AG04450 (cell line): ENCODE measurements at regions not wholly inside any gene's neighbourhood (a gene's known extent, or its start where the extent isn't known, plus 50 kb on each side); places are given as distances from the start of the nearest gene placed in this dataset.

ENCODE experiments used
- CTCF ChIA-PET: fragments of 300-600, 350-600 bp; formaldehyde crosslinking; extraction: SDS; loops from one replicate; lab custom pipeline; 2022; ENCODE audit warnings: antibody characterized with exemption, inconsistent platforms; lab: Charles Lee
- POLR2A ChIA-PET: fragments of 350-600 bp; formaldehyde crosslinking; extraction: SDS; loops from one replicate; lab custom pipeline; 2021; ENCODE audit warnings: antibody characterized with exemption, inconsistent platforms; lab: Yijun Ruan, JAX
- DNase-seq: peaks from one replicate; pipeline ENCODE4 v3.0.0-alpha.2; 2011; ENCODE audit warnings: low read depth, low spot score
- H3K27ac ChIP-seq: one replicate; pipeline ENCODE4 v1.5.1; 2012; ENCODE audit warnings: low read depth, low read length, control low read depth
- H3K27me3 ChIP-seq: one replicate; pipeline ENCODE4 v1.6.0; 2012; ENCODE audit warnings: low read length; ENCODE audit not compliant: control insufficient read depth, insufficient read depth
- H3K4me3 ChIP-seq: 2 replicates; pipeline ENCODE4 v1.5.1; 2011; ENCODE audit warnings: mild to moderate bottlenecking, low read depth, low read length, control low read depth
- H3K9me3 ChIP-seq: 2 replicates; pipeline ENCODE4 v1.5.1; 2012; ENCODE audit warnings: low read length; ENCODE audit not compliant: control insufficient read depth, insufficient read depth
- TF ChIP-seq, protein P1 (sequence below): IDR thresholded peaks from 2 replicates; pipeline ENCODE4 v1.5.1; 2011; ENCODE audit warnings: low read depth, low read length, control low read depth, inconsistent platforms

DNA sequence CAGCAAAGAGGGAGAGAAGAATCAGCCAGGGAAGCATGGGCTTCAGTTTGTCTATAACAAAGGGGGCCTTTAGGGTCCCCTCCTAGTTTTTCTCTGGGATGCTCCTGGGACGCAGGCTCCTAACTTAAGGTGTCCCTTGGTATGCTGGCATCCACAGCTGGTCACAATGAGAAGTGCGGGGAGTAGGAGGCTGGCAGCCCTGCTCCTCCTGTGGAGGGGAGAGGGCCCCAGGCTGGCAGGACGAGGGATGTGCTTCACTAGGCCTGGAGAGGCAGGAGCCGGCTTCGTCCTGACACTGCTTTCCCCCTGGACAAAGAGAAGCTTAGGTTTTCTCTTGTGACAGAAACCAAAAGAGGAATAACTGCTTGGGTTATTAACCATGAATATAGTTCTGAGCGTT lies 67.6 kb downstream of the NENF start:
- Histone ChIP-seq H3K9me3 (no peaks in the 10 kb centered on the region), H3K4me3 (no peak overlapping the region), H3K27me3 (no peaks in the 10 kb centered on the region), H3K27ac (no peak overlapping the region)
- CTCF ChIA-PET = no interaction called here
- POLR2A ChIA-PET = no interaction called here
- no peak for DNase-seq
- TF ChIP-seq, protein P1, sequence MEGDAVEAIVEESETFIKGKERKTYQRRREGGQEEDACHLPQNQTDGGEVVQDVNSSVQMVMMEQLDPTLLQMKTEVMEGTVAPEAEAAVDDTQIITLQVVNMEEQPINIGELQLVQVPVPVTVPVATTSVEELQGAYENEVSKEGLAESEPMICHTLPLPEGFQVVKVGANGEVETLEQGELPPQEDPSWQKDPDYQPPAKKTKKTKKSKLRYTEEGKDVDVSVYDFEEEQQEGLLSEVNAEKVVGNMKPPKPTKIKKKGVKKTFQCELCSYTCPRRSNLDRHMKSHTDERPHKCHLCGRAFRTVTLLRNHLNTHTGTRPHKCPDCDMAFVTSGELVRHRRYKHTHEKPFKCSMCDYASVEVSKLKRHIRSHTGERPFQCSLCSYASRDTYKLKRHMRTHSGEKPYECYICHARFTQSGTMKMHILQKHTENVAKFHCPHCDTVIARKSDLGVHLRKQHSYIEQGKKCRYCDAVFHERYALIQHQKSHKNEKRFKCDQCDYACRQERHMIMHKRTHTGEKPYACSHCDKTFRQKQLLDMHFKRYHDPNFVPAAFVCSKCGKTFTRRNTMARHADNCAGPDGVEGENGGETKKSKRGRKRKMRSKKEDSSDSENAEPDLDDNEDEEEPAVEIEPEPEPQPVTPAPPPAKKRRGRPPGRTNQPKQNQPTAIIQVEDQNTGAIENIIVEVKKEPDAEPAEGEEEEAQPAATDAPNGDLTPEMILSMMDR = no peak

DNA sequence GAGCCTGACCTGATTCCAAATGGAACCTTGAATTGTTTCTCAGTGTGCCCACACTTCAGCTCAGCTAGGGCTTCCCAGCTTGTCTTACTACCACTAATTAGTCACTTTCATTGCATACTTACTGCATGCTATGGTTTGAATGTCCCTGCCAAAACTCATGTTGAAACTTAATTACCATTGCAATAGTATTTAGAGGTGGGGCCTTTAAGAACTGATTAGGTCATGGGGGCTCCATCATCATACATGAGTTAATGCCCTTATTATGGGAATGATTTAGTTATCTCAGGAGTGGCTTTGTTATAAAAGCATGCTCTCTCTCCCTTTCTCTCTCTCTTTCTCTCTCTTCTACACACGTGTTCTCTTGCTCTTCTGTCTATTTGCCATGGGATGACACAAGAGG lies 68.3 kb downstream of the NENF start:
- H3K4me3 ChIP-seq = no peak overlapping the region
- no peaks in the 10 kb centered on the region for H3K27me3 ChIP-seq
- no peak for DNase-seq
- TF ChIP-seq, protein P1 = no peak
- CTCF ChIA-PET = no interaction called here
- H3K9me3 ChIP-seq = no peaks in the 10 kb centered on the region
- POLR2A ChIA-PET = no interaction called here
- no peak overlapping the region for H3K27ac ChIP-seq

DNA sequence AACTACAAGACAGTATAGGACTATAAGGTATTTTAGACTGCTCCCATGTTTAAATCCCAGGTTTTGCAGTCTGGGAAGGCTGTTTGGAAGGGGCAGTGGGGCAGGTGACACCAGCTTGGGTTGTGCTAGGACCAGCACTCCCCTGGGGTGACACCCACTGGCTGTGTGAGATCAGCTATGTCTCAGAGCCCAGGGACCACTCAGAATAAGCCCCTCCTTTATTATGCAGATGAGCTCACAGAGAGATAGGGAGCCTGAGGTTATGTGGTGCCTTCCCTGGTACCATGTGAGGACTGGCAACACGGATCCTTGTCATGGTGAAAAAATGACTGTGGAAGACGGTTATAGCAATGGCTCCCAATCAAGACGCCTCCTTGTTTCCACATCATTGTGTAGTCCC lies 71.0 kb downstream of the NENF start:
- TF ChIP-seq, protein P1 = no peak
- Histone ChIP-seq H3K9me3 (no peaks in the 10 kb centered on the region), H3K27ac (no peak overlapping the region), H3K27me3 (no peaks in the 10 kb centered on the region), H3K4me3 (no peak overlapping the region)
- no peak for DNase-seq
- POLR2A ChIA-PET = no interaction called here
- CTCF ChIA-PET = interaction anchor here (0.8 kb wide), 1 partner anchor 26 kb away, joined by 3 read pairs; no protein-coding TSS in a partner anchor

DNA sequence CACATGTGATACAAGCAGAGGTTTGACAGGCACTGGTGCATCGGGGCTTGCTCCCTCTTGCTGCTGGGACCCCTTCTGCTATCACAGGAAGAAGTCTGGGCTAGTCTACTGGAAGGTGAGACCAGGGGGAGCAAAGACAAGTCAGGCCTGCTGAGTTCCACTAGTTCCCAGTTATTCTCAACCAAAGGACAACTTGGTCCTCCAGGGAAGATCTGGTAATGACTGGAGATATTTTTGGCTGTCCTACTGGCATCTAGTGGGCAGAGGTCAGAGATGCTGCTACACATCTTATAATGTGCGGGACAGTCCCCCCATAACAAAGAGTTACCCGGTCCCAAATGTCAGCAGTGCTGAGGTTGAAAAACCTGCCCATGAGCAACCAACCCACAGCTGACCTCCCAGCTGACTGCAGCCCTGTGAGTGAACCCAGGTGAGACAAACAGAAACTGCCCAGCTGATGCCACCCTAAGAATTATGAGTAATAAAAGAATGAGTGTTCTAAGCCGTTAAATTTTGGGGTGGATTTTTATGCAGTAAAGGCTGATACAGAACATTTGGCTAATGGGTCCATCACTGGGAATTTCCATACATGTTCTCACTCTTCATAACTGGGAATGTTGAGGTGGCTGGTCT lies 71.6 kb downstream of the NENF start:
- ChIA-PET CTCF (no interaction called here), POLR2A (no interaction called here)

DNA sequence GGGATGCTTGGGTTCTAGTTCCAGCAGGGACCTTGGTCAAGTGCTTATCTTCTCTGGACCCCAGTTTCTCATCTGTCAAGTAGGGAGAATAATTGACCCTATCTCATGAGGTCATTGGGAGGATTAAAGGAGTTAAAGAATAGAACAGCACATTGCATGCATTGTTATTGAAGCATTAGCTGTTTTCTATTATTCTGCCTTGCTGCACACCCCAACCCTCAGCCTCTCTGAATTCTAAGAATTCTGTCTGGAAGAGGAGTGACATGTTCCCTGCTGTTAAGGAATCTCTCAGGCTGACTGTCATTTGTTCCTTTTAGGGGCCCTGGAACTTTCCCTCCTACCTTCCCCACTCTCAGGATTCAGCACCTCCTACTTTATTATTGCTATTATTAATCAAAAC lies 73.9 kb downstream of the NENF start:
- POLR2A ChIA-PET = no interaction called here
- Histone ChIP-seq H3K9me3 (no peaks in the 10 kb centered on the region), H3K27me3 (peaks cover 3% of the 10 kb centered on the region), H3K4me3 (no peak overlapping the region), H3K27ac (no peak overlapping the region)
- CTCF ChIA-PET = no interaction called here
- no peak for DNase-seq
- TF ChIP-seq, protein P1 = no peak

More for the DNA sequence above, 71.6 kb downstream of the NENF start:
- no peak overlapping the region for H3K4me3 ChIP-seq
- no peak for DNase-seq
- H3K27ac ChIP-seq = no peak overlapping the region
- no peaks in the 10 kb centered on the region for H3K27me3 ChIP-seq
- TF ChIP-seq, protein P1 = no peak
- no peaks in the 10 kb centered on the region for H3K9me3 ChIP-seq
